ENCODE measurements at regions not wholly inside any gene's neighbourhood (a gene's known extent, or its start where the extent isn't known, plus 50 kb on each side); places are given as distances from the start of the nearest gene placed in this dataset.

GRCh38 chr10:83165265-83165664 lies 974.0 kb upstream of the GHITM start:
- no peak for TF ChIP-seq POLR2A (IDR thresholded peaks at IDR 0.05)
- no peak for TF ChIP-seq CTCF (IDR thresholded peaks at IDR 0.05)
- TF ChIP-seq POLR2AphosphoS5 (IDR thresholded peaks at IDR 0.05), result no peak

All from prostate gland (tissue), 2 donors.